Mucosa of gallbladder (tissue), 1 donor: ENCODE measurements at regions not wholly inside any gene's neighbourhood (a gene's known extent, or its start where the extent isn't known, plus 50 kb on each side); places are given as distances from the start of the nearest gene placed in this dataset.
"Not testable (repeated sequence)": the region's sequence is repeated elsewhere in the genome, so short reads cannot be mapped to it uniquely, and the experiment has no call there.

Source experiments
- DNase-seq: peaks from one replicate; pipeline ENCODE4 v3.0.0-alpha.2; 2020; ENCODE audit warnings: low spot score
- donor health status: DM: no; HTN: no; CAD: no.

DNA sequence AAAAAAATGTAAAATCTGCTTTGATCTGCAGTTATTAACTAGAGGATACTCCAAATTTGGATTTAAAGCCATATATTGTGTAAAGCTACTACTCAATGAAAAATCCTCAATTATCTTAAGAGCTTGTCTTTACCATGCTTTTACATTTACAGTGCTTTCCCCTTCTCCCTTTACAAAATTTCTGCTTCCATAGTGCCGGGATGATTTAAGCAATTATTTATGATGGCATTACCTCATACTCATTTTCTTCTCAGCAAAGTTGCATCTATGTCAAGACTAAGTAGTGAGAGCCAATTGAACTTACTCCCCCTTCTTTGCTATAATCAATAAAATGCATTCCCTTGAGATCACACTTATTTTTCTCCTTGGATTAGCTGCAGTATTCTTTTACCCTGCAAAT is 505.4 kb upstream of the AGA start:
- no peak for DNase-seq

DNA sequence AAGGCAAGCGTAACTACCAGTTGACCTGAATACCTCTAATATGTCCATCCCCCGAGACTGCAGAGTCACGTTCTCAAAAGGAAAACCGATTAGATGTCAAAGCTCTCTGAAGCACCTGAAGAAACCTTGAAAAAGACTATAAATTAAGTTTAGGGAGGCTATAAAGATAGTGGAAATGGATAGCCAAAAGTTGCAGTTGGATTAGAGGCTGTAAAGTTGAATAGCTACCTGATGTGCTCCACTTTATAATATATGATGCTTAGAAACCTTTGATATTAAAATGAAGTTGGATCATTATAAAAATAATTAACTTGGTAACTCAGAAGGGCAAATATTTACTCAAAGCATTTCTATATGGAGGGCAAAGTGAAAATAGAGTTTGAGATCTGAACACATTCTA is 506.6 kb upstream of the AGA start:
- DNase-seq = no peak

DNA sequence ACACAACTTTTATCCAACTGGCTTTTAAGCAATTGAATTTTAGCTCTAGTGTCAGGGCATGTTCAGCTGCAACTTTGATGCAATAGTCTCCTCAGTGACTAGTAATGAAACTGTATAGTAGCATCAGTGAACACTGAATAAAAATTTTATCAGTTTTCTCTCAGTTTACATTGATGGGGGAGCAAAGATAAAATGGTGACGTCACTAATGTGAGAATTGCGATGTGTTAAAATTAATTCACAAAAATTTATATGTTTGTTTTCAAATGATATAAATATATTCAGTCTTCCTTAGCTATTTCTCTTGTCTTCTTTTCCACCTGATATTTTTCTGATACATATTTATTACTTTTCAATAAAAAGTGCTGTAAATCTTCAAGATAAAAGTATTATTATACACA is 508.8 kb upstream of the AGA start:
- DNase-seq = no peak

DNA sequence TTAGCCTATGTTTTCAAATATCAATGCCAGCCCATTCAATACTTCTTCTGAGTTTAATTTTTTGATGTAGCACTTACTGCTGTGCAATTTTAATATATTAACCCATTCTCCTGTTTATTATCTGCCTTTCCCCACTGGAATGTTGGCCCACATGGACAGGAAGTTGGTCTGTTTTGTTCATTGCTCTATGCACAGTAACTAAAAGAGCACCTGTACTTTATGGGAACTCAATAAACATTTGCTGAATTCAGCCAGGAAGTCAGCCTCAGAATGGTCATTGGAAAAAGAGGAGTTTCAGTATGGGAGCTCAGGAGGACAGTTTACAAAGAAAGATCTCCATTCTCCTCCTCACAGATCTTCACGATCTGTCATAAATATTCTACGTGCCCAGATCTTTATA is 510.5 kb upstream of the AGA start:
- no peak for DNase-seq

DNA sequence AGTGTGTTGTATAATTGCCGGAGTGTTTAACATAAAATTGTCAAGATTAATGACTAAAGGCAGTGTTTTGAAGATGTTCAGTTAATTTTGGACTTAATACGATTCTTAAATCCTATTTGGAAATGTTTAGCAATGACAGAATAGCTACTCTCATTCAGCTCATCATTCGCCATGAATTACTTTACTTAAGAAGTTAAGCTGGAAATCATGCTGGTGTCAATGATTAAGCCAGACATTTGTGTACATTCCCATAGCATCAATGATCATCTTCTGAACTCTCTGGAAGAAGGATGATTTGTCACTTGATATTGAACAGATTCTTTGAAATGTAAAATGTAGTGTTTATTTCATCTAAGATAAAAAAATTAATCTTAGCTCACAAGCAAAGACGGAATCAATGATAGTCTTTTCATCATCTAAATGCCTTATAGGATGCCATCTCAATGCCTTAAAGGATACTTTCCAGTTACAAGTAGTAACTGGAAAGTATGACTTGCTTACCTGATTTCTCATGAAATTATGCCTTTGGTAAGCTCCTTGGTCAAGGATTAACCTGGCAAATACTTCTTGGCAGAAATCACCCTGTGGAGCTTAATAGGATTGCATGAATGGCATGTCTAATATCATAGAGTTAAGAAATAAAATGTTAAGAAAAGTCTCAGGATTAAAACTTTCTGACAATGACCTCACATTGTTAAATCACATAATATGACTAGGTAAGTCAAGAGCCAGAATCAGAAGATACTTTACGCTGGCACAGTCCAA is 515.5 kb upstream of the AGA start:
- DNase-seq = no peak

DNA sequence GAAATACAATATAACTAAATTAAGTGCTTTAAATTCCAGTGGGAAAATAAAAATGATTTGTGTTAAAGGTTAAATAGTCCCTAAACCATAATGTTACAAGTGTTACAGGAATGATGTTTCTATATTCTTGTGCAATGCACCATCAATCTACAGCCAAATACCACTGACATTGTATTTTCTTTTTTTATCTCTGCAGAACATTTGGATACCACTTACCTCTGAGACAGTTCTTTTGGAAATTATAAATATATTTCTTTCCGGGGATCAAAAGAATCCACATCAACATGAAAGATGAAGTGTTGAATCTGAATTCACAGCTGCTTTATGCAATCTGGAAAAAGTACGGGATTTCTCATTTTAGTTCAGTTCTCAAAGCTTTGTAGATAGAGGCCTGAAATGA is 518.3 kb upstream of the AGA start:
- DNase-seq = no peak

DNA sequence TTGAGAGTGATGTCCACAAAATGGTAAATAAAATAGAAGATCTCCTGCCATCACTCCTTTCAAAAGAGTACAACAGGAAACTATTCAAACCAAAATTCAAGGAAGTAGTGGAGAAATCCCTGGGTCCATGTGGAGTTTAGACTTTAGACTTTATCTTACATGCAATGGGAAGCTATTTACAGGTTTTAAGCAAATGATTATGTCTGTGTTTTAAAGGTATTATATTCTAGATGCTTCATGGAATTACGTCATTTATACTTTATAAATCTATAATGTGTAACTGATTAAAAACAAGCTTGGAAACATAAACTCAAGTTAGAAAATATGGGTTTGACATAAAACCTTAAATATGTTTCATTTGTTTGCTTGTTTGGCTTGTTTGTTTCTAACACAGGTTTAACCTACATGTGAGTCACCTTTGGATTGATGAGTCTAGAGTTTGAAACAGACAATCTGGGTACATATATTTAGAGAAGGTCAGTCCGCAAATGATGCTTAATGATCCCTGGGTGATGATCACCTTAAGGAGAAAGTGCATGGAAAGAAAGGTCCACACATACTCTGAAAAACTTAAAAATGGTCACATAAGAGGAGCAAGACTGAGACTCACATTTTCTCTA is 519.6 kb upstream of the AGA start:
- DNase-seq = no peak

DNA sequence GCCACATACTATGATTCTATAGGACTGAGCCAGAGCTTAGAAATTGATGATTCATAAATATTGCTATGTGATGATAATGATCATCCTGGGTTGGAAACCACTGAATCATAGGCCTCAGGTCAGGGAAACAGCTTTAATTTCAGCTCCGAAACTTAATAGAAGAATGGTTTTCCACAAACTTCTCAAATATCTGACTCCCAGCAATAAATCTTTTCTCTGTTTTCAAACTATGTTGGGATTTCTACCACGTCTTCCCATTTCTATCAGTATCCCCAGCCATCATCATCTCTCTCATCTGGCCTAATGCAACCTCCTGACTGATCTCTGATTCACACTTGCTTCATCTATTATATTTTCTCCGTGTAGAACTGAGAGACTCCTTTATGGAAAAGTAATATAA is 521.8 kb upstream of the AGA start:
- no peak for DNase-seq

DNA sequence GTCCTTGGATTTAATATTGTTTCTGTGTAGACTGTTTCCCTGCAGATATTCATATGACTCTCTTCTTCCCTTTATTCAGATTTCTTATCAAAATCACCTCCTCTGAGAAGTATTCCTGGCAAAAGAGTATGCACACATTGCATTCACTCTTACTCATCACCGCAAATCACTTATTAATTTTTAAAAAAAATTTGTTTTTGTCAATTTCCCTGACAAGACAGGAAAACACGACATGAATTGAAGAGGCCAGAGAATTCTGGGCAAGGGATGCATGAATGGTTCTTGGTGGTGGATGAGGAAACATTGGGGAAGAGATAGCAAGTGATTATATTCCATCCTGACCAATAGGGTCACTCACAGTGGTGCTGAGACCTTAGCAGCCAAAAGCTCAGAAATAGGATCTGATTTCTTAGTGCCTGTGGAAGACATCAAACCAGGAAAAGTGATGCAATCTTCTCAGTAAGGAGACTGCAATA is 522.5 kb upstream of the AGA start:
- DNase-seq = no peak

DNA sequence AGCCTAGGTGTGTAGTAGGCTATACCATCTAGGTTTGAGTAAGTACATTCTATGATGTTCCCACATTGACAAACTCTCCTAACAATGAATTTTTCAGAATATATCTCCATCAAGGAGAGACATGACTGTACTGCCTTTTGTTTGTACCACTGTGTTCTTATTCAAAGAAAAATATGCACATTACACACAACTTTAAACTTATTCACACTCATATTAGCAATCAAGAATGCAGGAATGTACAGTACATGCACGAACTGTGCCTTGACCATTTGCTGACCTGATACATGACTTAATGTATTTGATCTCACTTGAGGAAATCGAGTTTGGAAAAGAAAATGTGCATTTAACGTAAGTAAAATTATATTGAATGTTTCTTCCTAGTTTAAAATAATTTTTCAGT is 525.1 kb upstream of the AGA start:
- no peak for DNase-seq

DNA sequence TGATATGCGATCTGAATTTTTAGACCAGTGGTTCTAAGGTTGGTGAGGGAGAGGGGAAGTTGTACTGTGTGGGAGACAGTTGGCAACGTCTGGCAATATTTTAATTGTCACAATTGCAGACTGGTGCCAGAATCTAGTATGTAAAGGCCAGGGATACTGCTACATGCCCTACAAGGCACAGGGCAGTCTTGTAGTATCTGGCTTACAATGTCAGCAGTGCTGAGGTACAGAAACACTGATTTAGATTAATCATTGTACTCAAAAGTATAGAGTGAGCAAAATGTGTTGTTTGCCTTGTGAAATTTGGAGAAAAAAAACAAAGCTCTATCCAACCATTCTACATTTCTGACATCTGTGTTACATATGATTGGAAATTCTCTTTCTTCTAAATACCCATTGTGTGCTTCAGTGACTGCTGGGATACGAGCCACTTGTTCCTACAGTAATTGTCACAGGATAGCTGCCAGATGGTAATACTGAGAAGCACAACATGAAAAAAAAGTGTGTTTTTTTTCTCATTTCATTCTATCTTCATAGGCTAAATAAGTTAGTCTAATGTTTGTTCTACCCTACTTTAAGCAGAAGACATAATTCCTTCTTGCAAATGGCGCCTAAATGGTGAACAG is 526.7 kb upstream of the AGA start:
- no peak for DNase-seq

DNA sequence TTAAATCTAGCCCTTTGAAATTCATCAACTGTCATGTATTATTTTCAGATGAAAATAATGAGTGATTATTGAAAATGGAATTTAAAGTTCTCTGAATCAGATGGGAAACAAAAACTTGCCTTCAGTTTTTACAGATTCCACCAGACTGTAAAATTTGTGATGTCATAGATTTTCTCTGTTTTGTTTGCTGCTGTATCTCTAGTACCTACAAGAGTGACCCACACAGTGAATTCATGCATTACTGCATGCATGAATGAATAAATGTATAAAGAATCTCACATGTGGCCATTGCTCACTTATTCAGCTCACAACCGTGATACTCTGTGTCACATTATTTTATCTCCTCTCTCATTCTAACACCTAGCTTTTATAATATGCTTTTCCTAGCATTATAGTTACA is 532.2 kb upstream of the AGA start:
- no peak for DNase-seq

DNA sequence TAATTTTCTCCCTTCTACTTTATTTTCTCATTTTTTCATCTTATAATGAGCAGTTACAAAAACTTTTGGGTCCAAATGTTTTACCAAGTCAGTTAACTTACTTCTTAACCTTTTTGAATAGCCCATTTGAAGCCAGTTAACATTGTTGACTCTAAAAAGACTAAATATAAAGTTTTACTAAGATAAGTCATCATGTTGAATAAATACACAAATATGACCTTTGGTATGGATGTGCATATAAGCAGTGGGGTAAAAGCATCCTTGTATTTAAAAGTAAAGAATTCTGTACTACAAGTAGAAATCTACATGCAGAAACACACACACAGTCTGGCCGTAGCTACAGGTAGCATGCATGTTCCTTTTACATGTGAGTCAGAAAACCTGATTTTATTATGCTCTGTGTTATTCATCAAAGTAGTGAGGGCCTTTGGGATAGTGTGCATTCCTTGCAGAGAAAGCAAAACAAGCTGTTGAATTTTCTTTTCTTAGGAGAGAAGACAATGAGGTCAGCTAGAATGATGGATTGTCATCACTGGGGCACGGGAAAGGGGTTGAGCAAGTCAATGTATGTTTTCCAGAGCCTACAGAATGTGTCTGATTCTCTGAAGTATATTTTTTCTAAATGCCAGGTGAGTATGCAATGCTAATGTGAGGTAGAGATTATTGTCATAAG is 533.2 kb upstream of the AGA start:
- DNase-seq = no peak

DNA sequence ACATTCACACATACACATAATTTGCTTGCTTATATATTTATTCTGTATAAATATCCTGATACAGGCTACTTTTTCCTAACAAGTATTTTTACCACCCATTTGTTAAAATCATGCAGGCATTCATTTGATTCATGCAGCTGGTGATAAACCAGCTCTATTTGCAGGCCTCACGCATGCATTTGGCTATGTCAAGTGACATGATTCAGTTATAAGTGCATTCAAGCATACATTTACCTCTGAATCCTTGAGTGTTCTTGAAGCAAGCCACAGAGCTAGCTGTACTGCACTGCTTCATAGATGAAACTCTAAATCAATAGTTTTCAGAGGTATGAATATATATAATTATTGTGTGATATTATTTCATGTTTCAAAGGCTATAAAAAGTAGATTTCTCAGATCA is 544.0 kb upstream of the AGA start:
- DNase-seq = no peak

DNA sequence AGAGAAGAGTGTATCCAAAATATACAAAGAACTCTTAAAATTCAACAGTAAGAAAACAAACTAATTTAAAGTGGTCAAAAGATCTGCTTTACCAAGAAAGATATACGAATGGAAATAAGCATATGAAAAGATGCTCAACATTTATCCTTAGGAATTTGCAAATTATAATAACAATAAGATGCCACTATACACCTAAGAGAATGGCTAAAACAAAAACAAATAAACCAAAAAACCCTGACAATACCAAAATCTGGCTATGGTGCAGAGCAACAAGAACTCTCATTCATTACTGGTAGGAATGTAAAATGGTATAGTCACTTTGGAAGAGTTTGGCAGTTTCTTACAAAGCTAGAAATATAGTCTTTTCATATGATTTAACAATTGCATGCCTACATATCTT is 545.7 kb upstream of the AGA start:
- no peak for DNase-seq

DNA sequence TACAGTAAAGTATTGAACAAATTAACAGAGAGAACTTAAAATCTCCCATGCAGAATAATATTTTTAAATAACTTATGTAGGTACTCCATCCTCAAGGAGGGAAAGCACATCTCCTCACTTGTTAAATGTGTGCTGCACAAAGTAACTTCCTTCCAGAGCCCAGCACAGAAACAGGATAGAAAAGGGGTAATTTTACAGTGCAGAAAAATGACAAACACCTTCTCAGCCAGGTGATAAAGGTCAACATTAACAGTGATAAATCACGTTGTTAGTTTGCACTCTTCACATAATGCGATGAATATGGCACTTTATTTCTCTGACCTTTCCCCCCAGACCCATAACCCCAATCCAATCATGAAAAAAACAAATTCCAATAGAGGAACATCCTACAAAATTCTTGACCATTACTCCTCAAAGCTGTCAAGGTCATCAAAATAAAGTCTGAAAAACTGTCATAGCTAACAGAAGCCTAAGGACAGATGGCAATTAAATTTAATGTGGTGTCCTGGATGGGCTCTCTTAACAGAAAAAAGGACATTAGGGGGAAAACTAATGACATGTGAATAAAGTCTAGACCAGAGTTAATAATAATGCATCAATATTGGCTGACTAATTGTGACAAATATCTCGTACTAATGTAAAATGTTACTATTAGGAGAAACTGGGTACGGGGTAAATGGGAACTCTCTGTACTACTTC is 547.4 kb upstream of the AGA start:
- DNase-seq = no peak

DNA sequence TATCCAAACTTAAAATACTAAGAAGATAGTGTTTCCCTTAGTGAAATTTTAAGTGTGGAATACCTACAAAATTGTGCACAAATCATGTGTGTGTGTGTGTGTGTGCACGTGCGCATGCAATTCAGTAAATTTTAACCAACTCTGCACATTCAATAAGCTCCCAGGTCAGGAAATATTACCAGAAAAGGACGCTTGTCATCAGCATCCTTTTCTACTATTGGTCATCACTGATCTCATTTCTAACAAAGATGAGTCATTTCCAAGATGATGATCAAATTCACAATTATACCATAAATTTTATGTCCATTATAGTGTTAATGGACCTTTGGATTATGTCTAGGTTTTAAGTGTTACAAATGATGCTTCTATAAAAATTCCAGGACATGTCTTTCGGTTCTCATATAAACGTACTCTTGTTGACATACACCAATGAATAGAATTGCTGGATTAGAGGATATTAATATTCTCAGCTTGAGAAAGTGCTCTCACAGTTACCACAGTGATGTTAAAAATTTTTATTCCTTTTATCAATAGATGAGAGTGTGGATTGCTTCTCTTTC is 560.9 kb upstream of the AGA start:
- DNase-seq = no peak

DNA sequence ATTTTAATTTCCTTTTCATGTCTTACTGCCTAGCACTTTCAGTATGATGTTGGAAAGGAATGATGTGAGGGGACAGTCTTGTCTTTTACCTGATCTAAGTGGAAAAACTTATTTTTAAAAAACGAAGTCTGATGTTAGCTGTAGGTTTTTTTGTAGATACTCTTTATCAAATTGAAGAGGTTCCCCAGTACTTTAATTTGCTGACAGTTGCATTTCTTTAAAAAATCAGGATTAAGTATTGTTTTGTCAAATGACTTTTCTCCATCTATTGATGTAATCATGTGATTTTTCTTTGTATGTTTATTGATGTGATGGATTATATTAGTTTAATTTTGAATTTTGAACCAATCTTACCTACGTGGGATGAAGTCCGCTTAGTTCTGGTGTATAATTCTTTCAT is 568.4 kb upstream of the AGA start:
- no peak for DNase-seq

DNA sequence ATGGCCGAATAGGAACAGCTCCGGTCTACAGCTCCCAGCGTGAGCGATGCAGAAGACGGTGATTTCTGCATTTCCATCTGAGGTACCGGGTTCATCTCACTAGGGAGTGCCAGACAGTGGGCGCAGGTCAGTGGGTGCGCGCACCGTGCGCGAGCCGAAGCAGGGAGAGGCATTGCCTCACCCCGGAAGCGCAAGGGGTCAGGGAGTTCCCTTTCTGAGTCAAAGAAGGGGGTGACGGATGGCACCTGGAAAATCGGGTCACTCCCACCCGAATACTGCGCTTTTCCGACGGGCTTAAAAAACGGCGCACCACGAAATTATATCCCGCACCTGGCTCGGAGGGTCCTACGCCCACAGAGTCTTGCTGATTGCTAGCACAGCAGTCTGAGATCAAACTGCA is 572.8 kb upstream of the AGA start:
- DNase-seq = not testable (repeated sequence)

DNA sequence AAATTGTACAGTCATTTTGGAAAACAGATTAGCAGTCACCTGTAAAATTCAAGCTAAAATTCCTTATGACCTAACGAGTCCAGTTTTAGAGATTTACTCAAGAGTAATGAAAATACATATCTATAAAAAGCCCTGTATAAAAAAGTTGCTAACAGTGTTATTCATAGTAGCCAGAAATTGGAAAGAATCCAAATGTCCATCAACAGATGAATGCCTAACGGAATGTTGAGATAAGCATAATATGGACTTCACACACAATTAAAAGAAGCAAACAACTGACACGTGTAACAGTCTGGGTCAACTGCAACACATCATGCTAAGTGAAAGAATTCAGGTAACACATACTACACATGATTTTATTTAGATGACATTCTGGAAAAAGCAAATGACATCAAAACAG is 584.8 kb upstream of the AGA start:
- no peak for DNase-seq

DNA sequence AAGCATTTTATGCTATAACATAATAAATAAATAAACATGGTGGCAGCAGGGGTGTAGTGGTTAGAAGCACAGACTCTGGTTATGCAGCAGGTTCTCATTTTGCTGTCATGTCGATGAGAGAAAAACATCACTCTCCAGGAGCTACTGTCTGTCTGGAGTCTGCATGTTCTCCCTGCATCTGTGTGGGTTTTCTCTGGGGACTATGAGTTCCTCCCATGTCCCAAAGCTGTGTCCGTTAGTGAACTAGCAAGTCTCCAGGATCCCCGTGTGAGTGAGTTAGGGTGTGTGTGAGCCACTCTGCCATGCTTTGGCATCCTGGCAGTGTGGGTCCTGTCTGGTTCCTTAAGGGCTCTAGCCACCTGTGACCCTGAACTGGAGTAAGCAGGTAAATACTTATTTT is 585.6 kb upstream of the AGA start:
- DNase-seq = no peak

DNA sequence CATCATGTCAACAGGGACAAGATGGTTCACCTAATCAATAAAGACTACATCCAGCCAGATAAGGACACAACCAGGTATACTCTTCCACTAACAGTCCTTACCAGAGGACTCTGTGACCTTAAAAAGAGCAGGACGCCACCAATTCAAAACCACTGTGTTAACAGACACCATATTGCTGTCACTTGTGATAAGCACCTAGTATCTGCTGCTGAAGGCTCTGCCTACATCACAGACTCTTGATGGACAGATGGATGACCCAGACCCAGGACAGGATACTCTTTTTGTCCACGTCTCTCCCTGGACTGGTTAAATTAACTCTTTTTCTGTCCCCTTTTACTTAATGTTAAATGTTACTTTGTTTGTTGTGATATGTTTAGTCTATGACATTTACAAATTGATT is 586.2 kb upstream of the AGA start:
- DNase-seq = no peak
